ENCODE measurements at regions not wholly inside any gene's neighbourhood (a gene's known extent, or its start where the extent isn't known, plus 50 kb on each side); places are given as distances from the start of the nearest gene placed in this dataset.

GRCh38 chr15:36218322-36218721 is 361.1 kb upstream of the CDIN1 start:
- TF ChIP-seq POLR2A (IDR thresholded peaks at IDR 0.05) (no peak), EP300 (IDR thresholded peaks at IDR 0.05) (no peak)
- TF ChIP-seq, protein P1, sequence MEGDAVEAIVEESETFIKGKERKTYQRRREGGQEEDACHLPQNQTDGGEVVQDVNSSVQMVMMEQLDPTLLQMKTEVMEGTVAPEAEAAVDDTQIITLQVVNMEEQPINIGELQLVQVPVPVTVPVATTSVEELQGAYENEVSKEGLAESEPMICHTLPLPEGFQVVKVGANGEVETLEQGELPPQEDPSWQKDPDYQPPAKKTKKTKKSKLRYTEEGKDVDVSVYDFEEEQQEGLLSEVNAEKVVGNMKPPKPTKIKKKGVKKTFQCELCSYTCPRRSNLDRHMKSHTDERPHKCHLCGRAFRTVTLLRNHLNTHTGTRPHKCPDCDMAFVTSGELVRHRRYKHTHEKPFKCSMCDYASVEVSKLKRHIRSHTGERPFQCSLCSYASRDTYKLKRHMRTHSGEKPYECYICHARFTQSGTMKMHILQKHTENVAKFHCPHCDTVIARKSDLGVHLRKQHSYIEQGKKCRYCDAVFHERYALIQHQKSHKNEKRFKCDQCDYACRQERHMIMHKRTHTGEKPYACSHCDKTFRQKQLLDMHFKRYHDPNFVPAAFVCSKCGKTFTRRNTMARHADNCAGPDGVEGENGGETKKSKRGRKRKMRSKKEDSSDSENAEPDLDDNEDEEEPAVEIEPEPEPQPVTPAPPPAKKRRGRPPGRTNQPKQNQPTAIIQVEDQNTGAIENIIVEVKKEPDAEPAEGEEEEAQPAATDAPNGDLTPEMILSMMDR (IDR thresholded peaks at IDR 0.05) = no peak
- 82 to 84% methylated on average over 3 of the region's 3 CpGs for WGBS, 2 donors
- Histone ChIP-seq H3K4me1 (no peaks in the 10 kb centered on the region), H3K9me3 (peaks cover 0 to 6% (median 0%) of the 10 kb centered on the region in 4 donors), H3K36me3 (no peaks in the 10 kb centered on the region), H3K27ac (no peak overlapping the region), H3K27me3 (no peaks in the 10 kb centered on the region), H3K4me3 (no peak overlapping the region)
- DNase-seq (ENCODE audit: low spot score in 2 of 2) = no peak

DNA sequence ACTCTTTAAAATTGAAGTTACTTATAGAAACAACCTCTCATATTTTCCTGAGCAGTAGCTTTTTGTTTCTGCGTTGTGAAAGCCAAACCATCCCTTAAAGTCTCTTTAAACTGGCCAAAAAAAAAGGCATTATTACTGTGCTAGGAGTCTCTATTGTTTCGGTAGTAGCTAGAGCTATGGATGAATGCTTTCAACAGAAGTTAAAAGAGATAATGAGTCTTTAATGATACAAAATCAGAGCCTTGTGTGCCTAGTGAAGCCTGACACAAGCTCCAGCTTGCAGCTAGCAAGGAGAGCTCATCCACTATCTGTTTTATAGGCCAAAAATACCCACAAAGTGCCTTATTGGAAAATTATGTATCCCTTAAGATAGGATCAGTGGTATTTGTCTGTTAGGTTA is 360.4 kb upstream of the CDIN1 start:
- Histone ChIP-seq H3K4me3 (no peak overlapping the region), H3K27me3 (no peaks in the 10 kb centered on the region), H3K4me1 (no peaks in the 10 kb centered on the region), H3K36me3 (no peaks in the 10 kb centered on the region), H3K27ac (no peak overlapping the region), H3K9me3 (peaks cover 0 to 6% (median 0%) of the 10 kb centered on the region in 4 donors)
- 75 to 76% methylated on average over 2 of the region's 2 CpGs for WGBS, 2 donors
- TF ChIP-seq, protein P1 (IDR thresholded peaks at IDR 0.05) = no peak
- TF ChIP-seq EP300 (IDR thresholded peaks at IDR 0.05) (no peak), POLR2A (IDR thresholded peaks at IDR 0.05) (no peak)
- no peak for DNase-seq (ENCODE audit: low spot score in 2 of 2)

DNA sequence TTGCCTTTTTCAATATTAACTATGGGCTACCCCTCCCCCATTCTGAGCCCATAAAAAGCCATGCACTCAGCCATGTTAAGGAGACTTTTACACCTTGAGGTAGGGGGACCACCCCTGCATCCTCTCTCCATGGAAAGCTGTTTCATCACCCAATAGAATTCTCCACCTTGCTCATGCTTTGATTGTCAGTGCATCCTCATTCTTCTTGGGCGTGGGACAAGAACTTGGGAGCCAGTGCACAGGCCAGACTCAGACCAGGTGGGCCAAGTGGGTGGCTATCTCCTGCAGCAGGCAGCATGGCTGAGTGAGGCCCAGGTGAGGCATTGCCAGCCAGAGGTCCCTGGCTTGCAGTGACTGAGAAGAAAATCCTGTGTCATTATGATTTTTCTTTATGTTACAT is 357.4 kb upstream of the CDIN1 start:
- no peak overlapping the region for H3K27ac ChIP-seq
- no peak overlapping the region for H3K4me3 ChIP-seq
- TF ChIP-seq, protein P1 (IDR thresholded peaks at IDR 0.05) = no peak
- no peak for TF ChIP-seq POLR2A (IDR thresholded peaks at IDR 0.05)
- TF ChIP-seq EP300 (IDR thresholded peaks at IDR 0.05) = no peak
- H3K4me1 ChIP-seq = no peaks in the 10 kb centered on the region
- no peak for DNase-seq (ENCODE audit: low spot score in 2 of 2)
- WGBS, 2 donors = 95 to 96% methylated on average over 1 of the region's 1 CpG
- no peaks in the 10 kb centered on the region for H3K36me3 ChIP-seq
- H3K9me3 ChIP-seq = peaks cover 0 to 12% (median 0%) of the 10 kb centered on the region in 4 donors
- no peaks in the 10 kb centered on the region for H3K27me3 ChIP-seq

DNA sequence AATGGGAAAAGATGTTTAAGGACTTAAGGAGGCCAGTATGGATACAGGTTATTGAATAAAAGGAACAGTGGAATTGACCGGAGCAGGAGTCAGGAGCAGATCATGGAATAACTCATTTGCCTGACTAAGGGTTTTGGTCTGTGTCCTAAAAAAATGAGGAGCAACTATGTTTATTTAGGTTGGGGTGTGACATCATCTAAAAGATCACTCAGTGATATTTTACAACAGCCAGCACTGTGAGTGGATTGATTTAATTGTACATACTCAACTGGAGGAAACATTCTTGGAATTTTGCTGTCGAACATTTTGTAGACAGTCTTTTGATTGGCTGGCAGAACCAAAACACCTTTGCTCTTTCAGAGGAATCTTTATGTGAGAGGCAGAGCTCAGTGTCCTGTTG is 348.6 kb upstream of the CDIN1 start:
- H3K9me3 ChIP-seq = peaks cover 0 to 5% (median 0%) of the 10 kb centered on the region in 4 donors
- no peaks in the 10 kb centered on the region for H3K27me3 ChIP-seq
- TF ChIP-seq EP300 (IDR thresholded peaks at IDR 0.05) (no peak), POLR2A (IDR thresholded peaks at IDR 0.05) (no peak)
- TF ChIP-seq, protein P1 (IDR thresholded peaks at IDR 0.05) = no peak
- no peaks in the 10 kb centered on the region for H3K4me1 ChIP-seq
- 57 to 63% methylated on average over 2 of the region's 2 CpGs for WGBS, 2 donors
- H3K4me3 ChIP-seq = no peak overlapping the region
- no peak overlapping the region for H3K27ac ChIP-seq
- H3K36me3 ChIP-seq = no peaks in the 10 kb centered on the region
- no peak for DNase-seq (ENCODE audit: low spot score in 2 of 2)

DNA sequence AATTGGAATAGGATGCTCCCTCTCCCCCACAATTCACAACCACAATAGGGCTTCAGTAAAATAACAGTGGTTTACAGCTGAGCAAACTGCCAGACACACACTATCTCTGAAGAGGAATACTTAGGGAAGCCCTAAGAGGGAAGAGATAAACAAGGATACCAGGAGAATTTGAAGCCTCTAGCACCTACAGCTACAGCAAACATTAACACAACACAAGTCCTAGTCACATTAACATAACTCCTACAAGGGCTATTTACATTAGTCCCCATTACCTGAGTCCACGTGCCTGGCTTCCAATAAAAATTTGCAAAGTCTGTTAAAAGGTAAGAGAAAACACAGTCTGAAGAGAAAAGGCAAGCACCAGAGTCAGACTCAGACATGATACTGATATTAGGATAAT is 346.9 kb upstream of the CDIN1 start:
- TF ChIP-seq POLR2A (IDR thresholded peaks at IDR 0.05) (no peak), EP300 (IDR thresholded peaks at IDR 0.05) (no peak)
- TF ChIP-seq, protein P1 (IDR thresholded peaks at IDR 0.05) = no peak
- Histone ChIP-seq H3K4me3 (no peak overlapping the region), H3K27me3 (no peaks in the 10 kb centered on the region), H3K36me3 (no peaks in the 10 kb centered on the region), H3K27ac (no peak overlapping the region), H3K9me3 (peaks cover 0 to 3% (median 0%) of the 10 kb centered on the region in 4 donors), H3K4me1 (no peaks in the 10 kb centered on the region)
- WGBS, 2 donors = 38 to 67% methylated on average over 1 of the region's 1 CpG
- DNase-seq (ENCODE audit: low spot score in 2 of 2) = no peak

All from tibial nerve (tissue), 4 donors.